ENCODE measurements at regions not wholly inside any gene's neighbourhood (a gene's known extent, or its start where the extent isn't known, plus 50 kb on each side); places are given as distances from the start of the nearest gene placed in this dataset.
A peak's percentile ranks its signal among the peaks of the same experiment; 100 is the strongest.
"Not testable (repeated sequence)": the region's sequence is repeated elsewhere in the genome, so short reads cannot be mapped to it uniquely, and the experiment has no call there.

DNA sequence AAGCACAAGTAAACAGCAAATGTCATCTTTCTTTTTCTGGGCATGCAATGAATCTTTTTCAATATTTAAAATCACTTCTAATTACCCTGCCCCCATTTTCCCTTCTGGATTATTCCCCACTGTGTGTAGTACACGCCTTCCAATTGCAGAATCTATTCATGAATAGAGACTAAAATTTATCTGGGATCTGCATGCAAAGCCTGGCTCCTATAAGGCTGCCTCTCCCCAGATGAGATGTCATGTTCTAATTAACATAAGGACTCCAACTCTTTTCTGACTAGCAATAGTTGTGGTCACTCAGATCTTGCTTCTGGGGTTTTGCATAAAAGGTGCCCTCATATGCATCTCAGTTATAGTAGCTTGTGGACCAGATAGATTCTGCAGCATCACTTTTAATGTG is 473.5 kb downstream of the BTG1 start:
- DNase-seq (ENCODE audit: low read depth), result no peak

DNA sequence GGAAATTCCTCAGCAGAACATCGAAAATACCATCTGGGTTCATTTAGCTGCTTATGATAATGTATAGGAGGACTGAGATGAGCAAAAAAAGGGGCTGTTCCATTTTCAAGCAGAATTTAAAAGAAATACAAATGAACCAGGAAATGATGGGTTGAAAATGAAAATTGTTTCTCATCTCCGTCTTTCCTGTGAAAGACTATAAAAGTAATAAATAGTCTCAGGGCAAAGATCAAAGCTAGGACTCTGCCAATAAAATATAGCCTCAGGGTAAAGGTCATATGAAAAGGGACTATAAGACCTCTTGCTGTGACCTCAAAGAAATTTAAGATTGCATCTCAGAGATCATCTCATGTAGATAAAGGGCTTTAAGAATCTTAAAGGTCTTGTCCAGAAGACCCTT is 478.0 kb downstream of the BTG1 start:
- DNase-seq (ENCODE audit: low read depth), result no peak

DNA sequence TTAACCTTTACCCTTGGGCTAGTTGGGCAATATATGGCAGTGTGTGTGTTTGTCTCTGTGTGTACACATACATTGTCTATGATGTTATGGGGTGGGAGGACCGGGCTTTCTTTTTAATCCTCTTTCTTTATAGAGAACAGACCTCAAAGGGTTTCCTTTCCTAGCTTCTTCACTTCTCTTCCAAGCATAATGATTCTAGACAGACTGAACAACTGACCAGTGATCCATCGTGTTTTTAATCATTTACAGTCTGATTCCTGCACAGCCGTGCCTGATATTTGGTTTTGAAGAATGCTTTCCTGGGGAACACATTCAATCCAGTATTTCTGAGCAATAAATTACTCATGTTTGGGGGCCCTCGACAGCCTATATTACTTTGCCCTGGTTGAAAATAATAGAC is 481.1 kb upstream of the DCN start:
- no peak for DNase-seq (ENCODE audit: low read depth)

DNA sequence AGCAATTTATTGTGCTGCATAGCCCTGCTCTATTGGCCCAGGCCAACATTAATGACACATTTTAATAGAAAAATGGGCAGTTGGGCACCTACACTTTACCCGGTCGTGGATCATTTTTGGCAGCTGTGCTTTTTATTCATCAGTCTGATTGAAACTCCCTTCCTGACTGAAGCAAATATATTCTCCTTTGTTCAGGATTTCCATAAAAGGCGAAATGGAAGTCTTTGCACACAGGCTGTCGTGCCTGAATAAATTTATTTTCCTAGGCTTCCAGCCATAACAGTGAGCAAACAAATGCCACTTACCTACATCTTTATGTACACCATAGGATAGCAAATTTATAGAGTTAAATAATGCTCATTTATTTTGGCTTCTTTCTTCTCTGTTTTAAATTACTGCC is 480.7 kb upstream of the DCN start:
- DNase-seq (ENCODE audit: low read depth), result no peak

DNA sequence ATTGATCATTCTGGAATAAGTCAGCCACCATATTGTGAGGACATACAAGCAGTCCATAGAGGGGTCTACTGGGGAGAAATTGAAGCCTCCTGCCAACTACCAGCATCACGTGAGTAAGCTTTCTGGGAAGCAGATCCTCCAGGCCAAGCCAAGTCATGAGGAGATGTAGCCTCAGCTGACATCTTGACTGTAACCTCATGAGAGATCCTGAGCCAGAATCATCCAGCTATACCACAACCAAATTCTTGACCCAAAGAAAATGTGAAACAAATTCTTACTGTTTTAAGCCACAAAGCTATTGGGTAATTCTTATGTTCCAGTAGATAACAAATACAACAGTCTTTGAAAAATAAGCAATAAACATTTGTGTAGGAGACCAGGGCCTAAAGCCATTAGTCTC is 479.4 kb upstream of the DCN start:
- peak; percentile 6 for DNase-seq (ENCODE audit: low read depth)

DNA sequence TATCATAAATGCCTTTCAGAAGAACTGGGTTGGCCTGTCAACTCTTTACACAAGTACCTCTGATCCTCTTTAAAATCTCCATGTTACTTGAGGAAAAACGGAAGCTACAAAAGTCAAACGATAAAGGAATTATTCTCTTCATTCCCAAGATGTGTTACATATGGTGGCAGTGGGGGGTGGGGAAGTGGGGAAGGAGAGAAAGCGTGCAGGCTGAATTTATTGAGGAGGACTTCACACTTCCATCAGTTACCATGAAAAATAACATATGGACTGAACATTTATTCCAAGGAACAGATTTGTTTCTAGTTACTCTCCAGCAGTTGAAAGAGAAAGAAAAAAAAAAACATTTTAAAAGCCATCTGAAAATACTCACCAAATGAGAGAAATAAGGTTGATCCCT is 474.4 kb upstream of the DCN start:
- DNase-seq (ENCODE audit: low read depth), result no peak

DNA sequence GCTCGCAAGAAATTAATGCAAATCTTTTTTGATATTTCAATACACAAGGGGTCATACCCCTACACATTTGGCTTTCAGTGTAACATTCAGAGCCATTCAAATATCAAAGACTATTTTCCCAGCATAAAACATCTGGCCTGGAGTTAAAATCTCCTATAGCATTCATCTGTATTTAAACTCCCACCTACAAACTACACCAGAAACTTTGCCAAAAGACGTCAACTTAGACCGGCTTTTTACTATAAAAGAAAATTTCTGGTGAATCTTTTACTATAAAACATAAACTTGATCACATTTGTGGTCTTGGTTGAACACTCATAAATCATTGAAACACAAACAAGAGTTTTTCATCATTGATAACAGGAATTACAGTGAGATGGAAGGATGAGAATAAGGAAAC is 473.3 kb upstream of the DCN start:
- DNase-seq (ENCODE audit: low read depth), result no peak

DNA sequence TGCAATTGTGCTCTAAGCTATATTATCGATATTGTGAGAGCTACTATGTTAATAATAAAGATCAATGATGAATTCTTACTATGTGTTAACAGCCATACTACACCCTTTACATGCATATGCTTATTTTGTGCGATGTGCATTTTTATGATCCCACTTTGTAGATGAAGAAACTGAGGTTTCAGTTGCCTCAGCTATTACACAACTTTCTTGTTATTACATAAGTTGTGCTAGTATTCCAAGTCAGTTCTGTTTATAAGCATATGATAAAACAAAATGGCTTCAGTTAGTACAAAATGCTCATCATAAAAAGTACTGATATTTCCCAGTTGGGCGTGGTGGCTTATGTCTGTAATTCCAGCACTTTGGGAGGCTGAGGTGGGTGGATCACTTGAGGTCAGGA is 471.5 kb upstream of the DCN start:
- DNase-seq (ENCODE audit: low read depth), result no peak

DNA sequence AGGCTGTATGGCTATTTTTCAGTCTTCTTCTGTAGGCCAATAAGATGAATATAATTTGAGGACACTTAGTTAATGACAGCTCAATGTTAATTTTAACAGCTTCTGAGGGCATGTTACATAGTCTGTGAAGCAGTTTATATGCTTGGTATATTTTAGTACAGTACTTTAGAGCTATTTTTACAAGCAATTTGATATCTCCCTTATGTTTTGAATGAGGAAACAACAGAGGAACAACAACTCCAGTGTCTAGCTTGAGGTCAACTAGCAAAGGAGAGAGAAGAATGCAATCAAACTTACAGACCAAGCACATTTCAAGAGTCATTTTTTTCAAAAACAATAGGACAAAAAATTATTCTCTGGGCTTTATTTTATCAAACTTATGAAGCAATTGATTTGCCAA is 469.1 kb upstream of the DCN start:
- no peak for DNase-seq (ENCODE audit: low read depth)

DNA sequence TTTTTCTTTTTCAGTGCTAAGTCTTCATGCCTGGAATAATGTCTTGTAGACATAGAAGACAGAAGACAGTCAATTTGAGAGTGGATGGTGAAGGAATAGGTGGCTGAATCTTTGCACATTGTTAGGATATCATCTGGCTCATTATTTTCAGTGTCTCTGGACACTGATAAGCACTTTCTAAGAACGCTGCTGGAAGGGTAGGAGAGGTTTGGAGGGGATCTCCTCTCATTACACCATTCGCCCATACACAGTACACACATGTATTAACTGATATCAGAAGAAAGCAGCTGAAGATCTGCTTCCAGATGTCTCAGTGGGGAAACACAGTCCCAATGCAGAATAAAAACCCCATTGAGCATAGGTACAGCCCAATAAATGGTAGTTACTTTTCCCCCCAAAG is 461.1 kb upstream of the DCN start:
- DNase-seq (ENCODE audit: low read depth), result no peak

DNA sequence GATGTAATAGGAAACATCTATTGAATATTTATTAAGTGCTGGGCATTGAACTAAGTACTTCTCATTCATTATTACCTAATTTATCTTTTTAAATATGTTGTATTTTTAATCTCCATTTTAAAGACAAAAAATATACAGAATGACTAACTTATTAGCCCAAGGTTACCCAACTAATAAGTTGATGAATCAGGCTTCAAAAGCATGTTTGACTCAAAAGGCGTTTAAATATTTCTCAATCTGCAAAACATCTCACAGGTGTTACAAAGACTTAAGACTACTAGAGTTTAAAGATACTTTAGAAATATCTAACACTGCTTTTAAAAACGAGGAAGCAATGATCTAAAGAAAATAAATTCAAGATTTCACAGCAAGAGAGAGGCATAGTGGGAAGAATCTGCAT is 457.4 kb upstream of the DCN start:
- DNase-seq (ENCODE audit: low read depth), result no peak

DNA sequence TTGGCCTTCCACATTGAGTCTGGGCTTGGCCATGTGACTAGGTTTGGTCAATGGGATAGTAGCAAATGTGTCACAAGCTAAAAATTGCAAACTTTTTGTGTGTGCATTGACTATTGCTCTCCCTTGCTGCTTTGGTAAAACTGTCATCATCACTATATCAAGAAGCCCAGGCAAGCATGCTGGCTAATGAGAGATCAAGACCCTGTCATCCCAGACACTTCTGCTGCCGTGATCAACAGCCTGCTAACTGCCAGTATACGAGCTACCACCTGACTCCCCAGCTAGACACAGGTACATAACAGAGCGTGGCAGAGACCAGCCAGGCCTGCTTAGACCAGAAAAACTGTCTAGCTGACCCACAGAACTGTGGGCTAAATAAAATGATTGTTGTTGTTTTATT is 456.7 kb upstream of the DCN start:
- DNase-seq (ENCODE audit: low read depth), result no peak

DNA sequence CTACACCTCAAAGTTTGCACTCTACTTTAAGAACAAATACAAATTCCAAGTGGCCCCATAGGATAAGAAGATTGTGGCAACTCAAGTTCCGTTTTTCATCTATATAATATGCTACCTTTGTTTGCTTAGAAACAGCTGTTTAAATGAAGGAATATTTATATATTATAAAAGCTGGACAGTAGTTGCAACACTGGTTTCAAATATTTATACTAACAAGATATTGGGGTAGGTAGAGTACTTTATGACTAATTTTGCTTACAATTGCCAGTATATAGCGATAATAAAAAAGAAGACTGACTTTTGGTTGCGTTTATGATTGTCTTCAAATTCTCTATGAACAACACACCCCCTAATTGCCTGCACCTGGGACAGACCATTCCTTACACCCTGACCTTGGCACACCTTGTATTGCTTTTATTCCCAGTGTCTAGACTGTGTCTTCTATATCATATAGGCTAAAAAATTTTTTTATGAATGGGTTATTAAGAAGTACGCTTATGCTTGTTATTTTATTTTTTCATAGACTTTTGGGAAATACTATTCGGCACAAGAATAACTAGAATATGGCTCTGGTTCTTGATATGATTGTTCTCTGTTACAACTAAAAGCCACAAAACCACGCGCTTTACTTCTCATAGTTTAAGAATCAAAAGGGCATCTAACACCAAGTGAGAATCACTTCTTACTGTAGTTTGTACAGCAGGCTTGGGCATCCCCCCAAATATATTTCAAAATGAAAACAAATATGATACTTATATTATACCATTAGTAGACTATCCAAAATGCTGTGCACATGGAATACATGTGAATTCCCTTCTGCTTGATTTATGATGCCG is 455.4 kb upstream of the DCN start:
- no peak for DNase-seq (ENCODE audit: low read depth)

DNA sequence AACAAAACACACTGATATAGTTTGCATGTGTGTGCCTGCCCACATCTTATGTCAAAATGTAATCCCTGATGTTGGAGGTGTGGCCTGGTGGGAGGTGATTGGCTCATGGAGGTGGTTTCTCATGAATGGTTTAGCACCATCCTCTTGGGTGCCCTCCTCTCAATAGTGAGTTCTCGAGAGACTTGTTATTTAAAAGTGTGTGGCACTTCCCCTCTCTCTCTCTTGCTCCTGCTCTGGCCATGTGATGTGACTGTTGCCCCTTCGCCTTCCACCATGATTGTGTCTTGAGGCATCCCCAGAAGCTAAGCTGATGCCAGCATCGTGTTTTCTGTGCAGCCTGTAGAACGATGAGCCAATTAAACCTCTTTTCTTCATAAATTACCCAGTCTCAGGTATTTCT is 454.1 kb upstream of the DCN start:
- no peak for DNase-seq (ENCODE audit: low read depth)

DNA sequence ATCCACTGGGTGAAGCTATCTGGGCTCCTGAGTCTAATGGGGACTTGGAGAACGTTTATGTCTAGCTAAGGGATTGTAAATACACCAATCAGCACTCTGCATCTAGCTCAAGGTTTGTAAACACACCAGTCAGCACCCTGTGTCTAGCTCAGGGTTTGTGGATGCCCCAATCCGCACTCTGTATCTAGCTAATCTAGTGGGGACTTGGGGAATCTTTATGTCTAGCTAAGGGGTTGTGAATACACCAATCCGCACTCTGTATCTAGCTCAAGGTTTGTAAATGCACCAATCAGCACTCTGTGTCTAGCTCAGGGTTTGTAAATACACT is 451.7 kb upstream of the DCN start:
- DNase-seq (ENCODE audit: low read depth), result not testable (repeated sequence)

DNA sequence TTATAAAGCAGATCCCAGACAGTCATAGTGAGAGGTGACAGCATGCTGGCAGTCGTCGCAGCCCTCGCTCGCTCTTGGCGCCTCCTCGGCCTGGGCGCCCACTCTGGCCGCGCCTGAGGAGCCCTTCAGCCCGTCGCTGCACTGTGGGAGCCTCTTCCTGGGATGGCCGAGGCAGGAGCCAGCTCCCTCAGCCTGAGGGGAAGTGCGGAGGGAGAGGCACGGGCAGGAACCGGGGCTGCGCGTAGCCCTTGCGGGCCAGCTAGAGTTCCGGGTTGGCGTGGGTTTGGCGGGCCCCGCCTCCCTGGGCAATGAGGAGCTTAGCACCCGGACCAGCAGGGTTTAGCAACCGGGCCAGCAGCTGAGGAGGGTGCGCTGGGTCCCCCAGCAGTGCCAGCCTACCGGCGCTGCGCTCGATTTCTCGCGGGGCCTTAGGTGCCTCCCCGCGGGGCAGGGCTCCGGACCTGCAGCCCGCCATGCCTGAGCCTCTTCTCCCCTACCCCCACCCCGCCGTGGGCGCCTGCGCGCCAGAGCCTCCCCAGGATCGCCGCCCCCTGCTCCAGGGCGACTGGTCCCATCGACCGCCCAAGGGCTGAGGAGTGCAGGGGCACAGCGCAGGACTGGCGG is 451.2 kb upstream of the DCN start:
- no peak for DNase-seq (ENCODE audit: low read depth)

DNA sequence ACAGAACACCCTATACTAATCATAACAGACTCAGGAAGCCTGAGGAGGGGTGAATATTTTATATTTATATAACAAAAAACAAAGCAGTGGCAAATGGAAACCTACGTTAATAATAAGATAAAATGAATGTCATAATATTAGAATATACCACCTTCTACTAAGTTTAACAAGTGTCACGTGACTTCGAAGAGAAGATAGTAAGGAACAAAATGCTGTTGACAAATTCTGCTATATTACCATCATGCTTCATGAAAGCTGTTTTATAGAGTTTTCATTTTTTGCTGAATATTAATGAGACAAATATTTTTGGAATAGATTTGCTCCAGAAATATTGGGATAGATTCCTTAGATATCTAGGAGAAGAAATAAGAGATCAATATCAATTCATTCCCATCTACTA is 450.6 kb upstream of the DCN start:
- no peak for DNase-seq (ENCODE audit: low read depth)

DNA sequence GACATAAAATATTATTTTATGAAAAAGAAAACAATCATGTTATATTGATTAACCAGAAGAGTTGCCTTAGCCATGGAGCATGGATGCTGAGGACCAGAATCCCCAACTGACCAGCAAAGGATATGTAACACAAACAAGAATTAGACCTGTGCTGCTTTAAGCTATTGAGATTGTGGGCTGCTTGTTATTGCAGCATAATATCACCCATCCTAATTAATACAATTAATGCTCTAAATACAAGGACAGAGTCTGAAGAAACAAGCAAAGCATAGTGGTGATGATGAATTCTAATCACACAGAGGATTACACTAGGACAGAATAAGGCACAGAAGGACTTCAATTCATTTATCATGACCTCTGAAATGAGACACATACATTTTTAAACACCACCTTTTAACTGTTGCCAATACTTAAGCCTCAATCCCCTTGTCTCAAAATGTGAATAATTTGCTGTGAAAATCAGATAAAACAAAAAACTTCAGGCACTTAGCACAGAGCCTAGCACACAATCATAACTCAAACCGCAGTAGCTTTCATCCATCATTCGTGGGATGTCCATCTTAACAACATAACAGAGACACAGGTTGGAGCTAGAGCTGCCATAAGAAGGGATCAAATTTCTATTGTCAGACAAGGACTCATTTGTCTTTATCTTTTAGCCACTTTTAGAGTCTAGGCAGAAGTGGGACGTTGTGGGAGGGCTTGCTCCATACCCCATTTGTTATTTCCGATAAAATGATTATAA is 449.6 kb upstream of the DCN start:
- no peak for DNase-seq (ENCODE audit: low read depth)

DNA sequence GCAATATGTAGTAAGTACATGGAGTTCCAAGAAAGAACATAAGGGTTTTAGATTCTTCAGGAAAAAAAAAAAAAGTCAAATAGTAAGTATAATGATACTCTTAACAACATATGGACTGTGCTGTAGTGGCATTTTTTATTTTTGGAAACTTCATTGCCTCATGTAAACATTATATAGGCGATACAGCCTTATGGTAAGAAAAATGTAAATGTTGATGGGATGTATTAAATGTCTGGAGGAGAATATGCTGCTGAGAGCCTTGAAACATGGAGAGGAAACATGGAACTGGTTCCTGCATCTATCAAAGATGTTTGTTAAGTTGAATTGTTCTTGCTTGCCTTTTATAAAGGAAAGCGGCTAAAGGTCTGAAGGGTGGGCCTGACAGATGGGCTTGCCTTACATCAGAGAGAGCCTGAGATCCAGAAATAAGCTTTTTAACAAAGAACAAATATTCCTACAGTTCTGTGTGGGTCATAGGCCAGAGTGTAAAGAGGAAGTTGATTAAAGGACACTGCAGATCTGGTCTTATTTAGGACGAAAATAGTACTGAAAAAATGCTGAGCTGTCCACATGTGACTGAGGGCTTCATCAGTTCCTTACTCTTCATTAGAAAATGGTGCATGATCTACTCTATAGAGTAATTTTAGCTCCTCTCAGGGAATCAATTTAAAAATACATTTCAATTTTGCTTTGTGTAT is 448.1 kb upstream of the DCN start:
- no peak for DNase-seq (ENCODE audit: low read depth)

DNA sequence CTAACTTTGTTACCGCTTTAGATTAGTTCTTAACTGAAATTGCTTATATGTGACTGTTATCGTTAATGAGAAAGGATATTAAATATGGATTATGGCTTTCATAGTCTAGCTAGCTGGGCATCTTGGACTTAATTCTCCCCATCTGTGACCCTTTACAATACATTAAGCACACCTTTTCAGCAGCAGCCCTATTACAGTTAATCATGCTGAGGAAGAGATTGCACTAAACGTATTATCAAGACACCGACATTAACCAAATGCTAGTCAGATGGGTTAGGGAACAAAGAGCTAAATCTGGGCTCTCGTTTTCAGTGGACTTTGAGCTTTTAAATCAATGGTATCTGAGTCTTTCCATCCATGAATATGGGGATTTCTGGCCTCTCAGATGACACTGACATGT is 447.5 kb upstream of the DCN start:
- no peak for DNase-seq (ENCODE audit: low read depth)

DNA sequence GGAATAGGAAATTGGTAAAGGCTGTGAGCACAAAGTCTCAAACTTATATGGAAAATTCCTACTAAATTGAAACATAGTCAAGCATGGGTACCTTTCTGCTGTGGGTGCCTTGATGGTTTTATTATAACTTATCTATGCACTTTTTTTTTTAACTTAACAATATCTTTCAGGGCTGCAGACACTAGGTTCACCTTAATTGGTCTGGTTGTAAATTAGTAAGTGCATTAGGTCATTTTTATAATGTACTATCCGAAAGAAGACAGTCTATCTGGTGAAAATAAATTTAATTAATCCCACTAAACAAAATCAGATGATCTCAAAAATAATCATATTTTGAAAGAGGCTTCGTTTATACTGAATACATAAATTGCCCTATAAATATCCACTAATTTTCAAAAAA is 446.8 kb upstream of the DCN start:
- DNase-seq (ENCODE audit: low read depth), result no peak

DNA sequence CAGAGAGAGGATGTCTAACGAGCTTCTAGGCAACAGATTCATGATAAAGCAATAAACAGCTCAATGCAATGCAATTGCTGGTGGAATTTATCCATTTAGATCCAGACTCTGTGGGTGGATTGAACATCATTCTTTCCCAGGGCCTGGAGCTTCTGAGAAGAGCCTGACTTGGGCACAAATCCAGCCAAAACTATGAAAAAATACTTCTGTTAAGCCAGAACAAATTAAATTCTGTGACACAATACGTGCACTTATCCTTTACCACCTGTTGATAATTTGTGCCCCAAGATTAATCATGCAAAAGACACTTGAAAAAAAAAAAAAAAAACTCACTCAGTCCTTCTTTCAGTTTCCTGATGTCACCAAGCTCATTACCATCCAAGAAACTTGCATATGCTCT is 446.0 kb upstream of the DCN start:
- DNase-seq (ENCODE audit: low read depth), result peak; percentile 10

DNA sequence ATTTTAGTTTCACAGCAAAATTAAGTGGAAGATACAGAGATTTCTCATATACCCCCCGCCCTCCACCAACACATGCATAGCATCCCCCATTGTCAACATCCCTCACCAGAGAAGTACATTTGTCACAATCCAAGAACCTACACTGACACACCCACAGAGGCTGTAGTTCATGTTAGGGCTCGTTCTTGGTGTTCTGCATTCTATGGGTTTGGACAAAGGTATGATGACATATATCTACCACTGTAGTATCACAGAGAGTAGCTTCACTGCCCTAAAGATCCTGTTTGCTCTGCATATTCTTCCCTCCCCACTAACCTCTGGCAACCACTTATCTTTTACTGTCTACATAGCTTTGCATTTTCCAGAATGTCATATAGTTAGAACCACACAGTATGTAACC is 444.6 kb upstream of the DCN start:
- DNase-seq (ENCODE audit: low read depth), result no peak

All from GM04503 (cell line).